ENCODE measurements at regions not wholly inside any gene's neighbourhood (a gene's known extent, or its start where the extent isn't known, plus 50 kb on each side); places are given as distances from the start of the nearest gene placed in this dataset.

DNA sequence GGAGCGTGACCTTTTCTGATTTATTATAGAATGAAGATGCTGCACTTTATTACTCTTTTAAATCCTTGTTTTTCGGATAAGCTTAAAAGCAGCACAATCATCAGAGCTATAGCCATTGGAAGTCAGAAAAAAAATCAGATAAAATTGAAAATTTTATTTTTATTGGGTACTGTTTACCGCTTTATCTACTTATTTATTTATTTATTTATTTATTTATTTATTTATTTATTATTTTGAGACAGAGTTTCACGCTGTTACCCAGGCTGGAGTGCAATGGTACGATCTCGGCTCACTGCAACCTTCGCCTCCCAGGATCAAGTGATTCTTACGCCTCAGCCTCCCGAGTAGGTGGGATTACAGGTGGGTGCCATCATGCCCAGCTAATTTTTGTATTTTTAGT is 83.1 kb upstream of the CHRM3 start (continued):
- TF ChIP-seq, protein P1, sequence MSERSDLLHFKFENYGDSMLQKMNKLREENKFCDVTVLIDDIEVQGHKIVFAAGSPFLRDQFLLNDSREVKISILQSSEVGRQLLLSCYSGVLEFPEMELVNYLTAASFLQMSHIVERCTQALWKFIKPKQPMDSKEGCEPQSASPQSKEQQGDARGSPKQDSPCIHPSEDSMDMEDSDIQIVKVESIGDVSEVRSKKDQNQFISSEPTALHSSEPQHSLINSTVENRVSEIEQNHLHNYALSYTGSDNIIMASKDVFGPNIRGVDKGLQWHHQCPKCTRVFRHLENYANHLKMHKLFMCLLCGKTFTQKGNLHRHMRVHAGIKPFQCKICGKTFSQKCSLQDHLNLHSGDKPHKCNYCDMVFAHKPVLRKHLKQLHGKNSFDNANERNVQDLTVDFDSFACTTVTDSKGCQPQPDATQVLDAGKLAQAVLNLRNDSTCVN (CRISPR knock-in tag; IDR thresholded peaks at IDR 0.05), result no peak
- TF ChIP-seq CBFA2T3 (IDR thresholded peaks at IDR 0.05), result no peak
- TF ChIP-seq ZNF232 (CRISPR knock-in tag; IDR thresholded peaks at IDR 0.05), result no peak
- TF ChIP-seq SAP30 (IDR thresholded peaks at IDR 0.05; ENCODE audit: borderline replicate concordance, insufficient read depth, low read depth, low read length, poor library complexity, severe bottlenecking), result no peak
- no peak for TF ChIP-seq ZC3H8 (IDR thresholded peaks at IDR 0.05)
- no peak for TF ChIP-seq EZH2 (IDR thresholded peaks at IDR 0.05; ENCODE audit: borderline replicate concordance, low read depth, low read length)
- no peak for TF ChIP-seq RNF2 (IDR thresholded peaks at IDR 0.05)
- TF ChIP-seq ZNF316 (IDR thresholded peaks at IDR 0.05), result no peak
- TF ChIP-seq SNRNP70 (optimal IDR thresholded peaks at IDR 0.05; ENCODE audit: low read depth, low read length), result no peak
- TF ChIP-seq MYC (IDR thresholded peaks at IDR 0.05; ENCODE audit: low read depth, low read length), result no peak
- TF ChIP-seq MYC (CRISPR knock-in tag; IDR thresholded peaks at IDR 0.05; ENCODE audit: borderline replicate concordance, low read depth), result no peak

DNA sequence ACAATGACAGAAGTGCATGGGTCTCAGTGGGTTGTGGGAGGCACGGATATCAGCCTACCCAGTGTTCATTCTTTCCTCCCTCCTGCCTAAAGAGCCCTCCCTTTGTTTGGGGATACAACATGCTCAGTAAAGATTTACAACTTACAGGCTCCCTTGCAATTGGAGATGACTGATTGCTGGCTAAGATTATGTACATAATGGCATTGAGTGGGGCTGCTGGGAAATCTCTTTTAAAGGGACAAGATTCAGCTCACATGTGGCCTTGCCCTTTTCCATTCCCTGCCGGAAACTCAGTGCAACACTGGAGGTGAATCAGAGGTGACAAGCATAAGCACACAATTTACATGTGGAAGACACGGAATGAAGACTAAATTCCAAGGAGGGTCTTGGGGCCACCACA is 83.7 kb upstream of the CHRM3 start:
- H3K27ac ChIP-seq (ENCODE audit: extremely low read depth, low read depth, low read length), result no peak overlapping the region
- H3K27me3 ChIP-seq (ENCODE audit: control insufficient read depth in 2 of 2, insufficient read depth in 2 of 2, low read length in 2 of 2), result no peaks in the 10 kb centered on the region
- H3K4me2 ChIP-seq (ENCODE audit: insufficient read depth, low read length), result no peak overlapping the region
- BruUV-seq (replicated peaks), result no TSS peak
- intact Hi-C loops (cut with micrococcal nuclease) (no loop called here), in situ Hi-C loops (cut with MboI) (no loop called here)
- DNase-seq (ENCODE audit: extremely low read depth in 1 of 4, low spot score in 3 of 4), result no peak
- H2AFZ ChIP-seq (ENCODE audit: low read depth, low read length), result no peak overlapping the region
- H3K9ac ChIP-seq (ENCODE audit: insufficient read depth in 1 of 2, low read depth in 2 of 2, low read length in 2 of 2), result no peak overlapping the region
- no peak overlapping the region for H3K4me3 ChIP-seq
- no peaks in the 10 kb centered on the region for H3K79me2 ChIP-seq (ENCODE audit: control insufficient read depth, insufficient read depth, low read length)
- 0% methylated on average over 3 of the region's 3 CpGs for WGBS (ENCODE audit: insufficient coverage, low coverage, missing lambda C conversion rate)
- H3K36me3 ChIP-seq (ENCODE audit: control insufficient read depth, insufficient read depth, low read length), result no peaks in the 10 kb centered on the region
- ChIA-PET POLR2A (no interaction called here), CTCF (ENCODE audit: low intra/inter-chr PET ratio) (no interaction called here)
- no peak for ATAC-seq
- H3K4me1 ChIP-seq (replicated peaks in 1 of 2; ENCODE audit: control insufficient read depth in 2 of 2, insufficient read depth in 2 of 2, low read length in 2 of 2), result no peaks in the 10 kb centered on the region
- no peaks in the 10 kb centered on the region for H3K9me1 ChIP-seq (ENCODE audit: control insufficient read depth, insufficient read depth, low read length)
- FAIRE-seq, result no peak
- no peaks in the 10 kb centered on the region for H4K20me1 ChIP-seq (replicated peaks; ENCODE audit: control insufficient read depth, insufficient read depth, low read length)
- 0 out of 2 replicates have a peak, but pooled peaks cover 2% of the 10 kb centered on the region for H3K9me3 ChIP-seq (replicated peaks; ENCODE audit: control insufficient read depth, insufficient read depth, low read depth, low read length)
- TF ChIP-seq, protein P2, sequence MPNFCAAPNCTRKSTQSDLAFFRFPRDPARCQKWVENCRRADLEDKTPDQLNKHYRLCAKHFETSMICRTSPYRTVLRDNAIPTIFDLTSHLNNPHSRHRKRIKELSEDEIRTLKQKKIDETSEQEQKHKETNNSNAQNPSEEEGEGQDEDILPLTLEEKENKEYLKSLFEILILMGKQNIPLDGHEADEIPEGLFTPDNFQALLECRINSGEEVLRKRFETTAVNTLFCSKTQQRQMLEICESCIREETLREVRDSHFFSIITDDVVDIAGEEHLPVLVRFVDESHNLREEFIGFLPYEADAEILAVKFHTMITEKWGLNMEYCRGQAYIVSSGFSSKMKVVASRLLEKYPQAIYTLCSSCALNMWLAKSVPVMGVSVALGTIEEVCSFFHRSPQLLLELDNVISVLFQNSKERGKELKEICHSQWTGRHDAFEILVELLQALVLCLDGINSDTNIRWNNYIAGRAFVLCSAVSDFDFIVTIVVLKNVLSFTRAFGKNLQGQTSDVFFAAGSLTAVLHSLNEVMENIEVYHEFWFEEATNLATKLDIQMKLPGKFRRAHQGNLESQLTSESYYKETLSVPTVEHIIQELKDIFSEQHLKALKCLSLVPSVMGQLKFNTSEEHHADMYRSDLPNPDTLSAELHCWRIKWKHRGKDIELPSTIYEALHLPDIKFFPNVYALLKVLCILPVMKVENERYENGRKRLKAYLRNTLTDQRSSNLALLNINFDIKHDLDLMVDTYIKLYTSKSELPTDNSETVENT (CRISPR knock-in tag; IDR thresholded peaks at IDR 0.05), result no peak
- TF ChIP-seq, protein P3, sequence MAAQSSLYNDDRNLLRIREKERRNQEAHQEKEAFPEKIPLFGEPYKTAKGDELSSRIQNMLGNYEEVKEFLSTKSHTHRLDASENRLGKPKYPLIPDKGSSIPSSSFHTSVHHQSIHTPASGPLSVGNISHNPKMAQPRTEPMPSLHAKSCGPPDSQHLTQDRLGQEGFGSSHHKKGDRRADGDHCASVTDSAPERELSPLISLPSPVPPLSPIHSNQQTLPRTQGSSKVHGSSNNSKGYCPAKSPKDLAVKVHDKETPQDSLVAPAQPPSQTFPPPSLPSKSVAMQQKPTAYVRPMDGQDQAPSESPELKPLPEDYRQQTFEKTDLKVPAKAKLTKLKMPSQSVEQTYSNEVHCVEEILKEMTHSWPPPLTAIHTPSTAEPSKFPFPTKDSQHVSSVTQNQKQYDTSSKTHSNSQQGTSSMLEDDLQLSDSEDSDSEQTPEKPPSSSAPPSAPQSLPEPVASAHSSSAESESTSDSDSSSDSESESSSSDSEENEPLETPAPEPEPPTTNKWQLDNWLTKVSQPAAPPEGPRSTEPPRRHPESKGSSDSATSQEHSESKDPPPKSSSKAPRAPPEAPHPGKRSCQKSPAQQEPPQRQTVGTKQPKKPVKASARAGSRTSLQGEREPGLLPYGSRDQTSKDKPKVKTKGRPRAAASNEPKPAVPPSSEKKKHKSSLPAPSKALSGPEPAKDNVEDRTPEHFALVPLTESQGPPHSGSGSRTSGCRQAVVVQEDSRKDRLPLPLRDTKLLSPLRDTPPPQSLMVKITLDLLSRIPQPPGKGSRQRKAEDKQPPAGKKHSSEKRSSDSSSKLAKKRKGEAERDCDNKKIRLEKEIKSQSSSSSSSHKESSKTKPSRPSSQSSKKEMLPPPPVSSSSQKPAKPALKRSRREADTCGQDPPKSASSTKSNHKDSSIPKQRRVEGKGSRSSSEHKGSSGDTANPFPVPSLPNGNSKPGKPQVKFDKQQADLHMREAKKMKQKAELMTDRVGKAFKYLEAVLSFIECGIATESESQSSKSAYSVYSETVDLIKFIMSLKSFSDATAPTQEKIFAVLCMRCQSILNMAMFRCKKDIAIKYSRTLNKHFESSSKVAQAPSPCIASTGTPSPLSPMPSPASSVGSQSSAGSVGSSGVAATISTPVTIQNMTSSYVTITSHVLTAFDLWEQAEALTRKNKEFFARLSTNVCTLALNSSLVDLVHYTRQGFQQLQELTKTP (IDR thresholded peaks at IDR 0.05; ENCODE audit: low read depth in 1 of 2, partially characterized antibody in 2 of 2), result no peak
- TF ChIP-seq MXI1 (IDR thresholded peaks at IDR 0.05; ENCODE audit: low read depth, low read length), result no peak

Data from K562 (cell line).